Activated naive CD8-positive, alpha-beta T cell treated with anti-CD3 and anti-CD28 coated beads for 36 hours (primary cell): ENCODE measurements at regions not wholly inside any gene's neighbourhood (a gene's known extent, or its start where the extent isn't known, plus 50 kb on each side); places are given as distances from the start of the nearest gene placed in this dataset.
"Not testable (repeated sequence)": the region's sequence is repeated elsewhere in the genome, so short reads cannot be mapped to it uniquely, and the experiment has no call there.

Experiments
- DNase-seq: peaks from one replicate; pipeline ENCODE4 v3.0.0; 2021
- H3K27ac Mint-ChIP-seq: one replicate; pipeline ENCODE4 v1.8.0; 2022; ENCODE audit warnings: mild to moderate bottlenecking, moderate library complexity, mixed read lengths
- H3K27me3 Mint-ChIP-seq: one replicate; pipeline ENCODE4 v1.8.0; 2022; ENCODE audit warnings: mild to moderate bottlenecking, mixed read lengths
- H3K36me3 Mint-ChIP-seq: one replicate; pipeline ENCODE4 v1.8.0; 2021; ENCODE audit warnings: mild to moderate bottlenecking, mixed read lengths
- H3K4me1 Mint-ChIP-seq: one replicate; pipeline ENCODE4 v1.8.0; 2021; ENCODE audit warnings: mixed read lengths
- H3K4me3 Mint-ChIP-seq: one replicate; pipeline ENCODE4 v1.8.0; 2022; ENCODE audit warnings: mild to moderate bottlenecking, moderate library complexity, mixed read lengths
- H3K9me3 Mint-ChIP-seq: one replicate; pipeline ENCODE4 v1.8.0; 2022; ENCODE audit warnings: mixed read lengths

DNA sequence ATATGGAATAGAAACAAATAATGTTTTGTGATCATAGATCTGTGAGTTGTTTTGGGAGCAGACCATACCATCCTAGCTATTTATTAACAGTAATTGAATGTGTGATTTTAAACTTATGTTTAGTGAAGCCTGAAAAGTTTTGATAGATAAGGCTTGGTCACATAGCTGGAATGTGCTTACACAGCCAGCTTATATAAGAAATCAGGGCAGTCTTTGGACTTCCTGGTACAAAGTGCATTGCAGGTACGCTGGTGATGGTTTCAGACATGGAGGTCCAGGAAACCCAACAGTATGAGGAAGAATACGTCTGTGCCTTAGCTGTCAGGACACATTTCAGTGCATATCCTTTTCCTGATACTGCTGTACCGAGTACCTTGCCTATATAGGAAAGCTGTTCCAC is 2316.2 kb upstream of the PCDH20 start:
- no peaks in the 10 kb centered on the region for H3K36me3 Mint-ChIP-seq
- peaks cover 3% of the 10 kb centered on the region for H3K9me3 Mint-ChIP-seq

DNA sequence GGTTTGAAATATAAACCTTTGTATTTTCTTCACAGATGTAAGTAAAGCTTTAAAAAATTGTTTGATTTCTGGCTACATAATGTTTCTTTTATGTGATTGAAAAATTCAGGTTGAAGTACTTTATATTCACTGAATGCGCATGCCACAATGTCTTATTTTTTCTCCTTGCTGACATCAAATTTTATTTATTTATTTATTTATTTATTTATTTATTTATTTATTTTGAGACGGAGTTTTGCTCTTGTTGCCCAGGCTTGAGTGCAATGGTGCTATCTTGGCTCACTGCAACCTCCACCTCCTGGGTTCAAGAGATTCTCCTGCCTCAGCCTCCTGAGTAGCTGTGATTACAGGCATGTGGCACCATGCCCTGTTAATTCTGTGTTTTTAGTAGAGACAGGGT is 2296.5 kb upstream of the PCDH20 start:
- H3K4me3 Mint-ChIP-seq, H3K9me3 Mint-ChIP-seq, DNase-seq, H3K27ac Mint-ChIP-seq, H3K27me3 Mint-ChIP-seq, H3K4me1 Mint-ChIP-seq, H3K36me3 Mint-ChIP-seq: not testable (repeated sequence)

More for the DNA sequence above, 2316.2 kb upstream of the PCDH20 start:
- no peaks in the 10 kb centered on the region for H3K27me3 Mint-ChIP-seq
- no peaks in the 10 kb centered on the region for H3K4me1 Mint-ChIP-seq
- no peak for DNase-seq
- no peak overlapping the region for H3K27ac Mint-ChIP-seq
- no peak overlapping the region for H3K4me3 Mint-ChIP-seq

DNA sequence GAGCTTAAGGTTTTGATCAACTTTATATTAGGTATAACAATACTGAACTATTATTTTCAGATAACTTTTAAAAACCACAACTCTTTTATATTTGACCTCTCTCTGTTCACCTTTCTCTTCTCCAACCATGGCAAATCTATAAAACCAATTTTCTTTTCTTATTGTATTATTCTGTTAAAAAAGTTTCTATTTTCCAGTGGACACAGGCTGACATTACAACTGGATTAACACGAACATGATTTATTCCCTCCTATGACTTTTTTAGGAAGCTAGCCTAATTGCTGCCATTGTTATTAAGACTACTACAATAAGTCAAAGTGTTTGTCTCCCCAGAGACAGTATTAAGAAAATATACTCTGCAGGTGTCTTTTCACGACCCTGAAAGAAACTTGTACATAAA is 2291.1 kb upstream of the PCDH20 start:
- H3K9me3 Mint-ChIP-seq: peaks cover 3% of the 10 kb centered on the region

DNA sequence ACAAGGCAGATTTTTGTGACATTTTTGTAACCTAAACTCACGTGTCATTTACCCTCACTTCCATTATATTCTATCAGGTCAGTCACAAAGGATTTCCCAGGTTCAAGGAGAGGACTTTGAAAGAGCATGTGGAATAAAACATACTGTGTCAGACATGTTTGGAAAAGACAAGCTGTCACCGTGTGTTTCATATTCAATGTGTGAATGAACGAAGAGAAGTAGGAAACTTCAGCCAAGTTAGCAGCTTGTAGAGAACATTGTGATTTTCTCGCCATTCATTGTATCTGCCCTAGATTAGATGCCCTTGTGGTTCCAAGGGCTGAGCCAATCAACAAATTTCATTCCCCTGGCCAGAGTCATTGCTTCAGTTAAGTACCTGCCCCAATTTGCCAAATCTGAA is 2288.9 kb upstream of the PCDH20 start:
- DNase-seq: no peak
- Mint-ChIP-seq H3K4me3 (no peak overlapping the region), H3K27me3 (no peaks in the 10 kb centered on the region), H3K9me3 (peaks cover 3% of the 10 kb centered on the region), H3K4me1 (no peaks in the 10 kb centered on the region), H3K36me3 (no peaks in the 10 kb centered on the region), H3K27ac (no peak overlapping the region)

More for the DNA sequence above, 2291.1 kb upstream of the PCDH20 start:
- no peak for DNase-seq
- Mint-ChIP-seq H3K4me1 (no peaks in the 10 kb centered on the region), H3K36me3 (no peaks in the 10 kb centered on the region), H3K4me3 (no peak overlapping the region), H3K27ac (no peak overlapping the region), H3K27me3 (no peaks in the 10 kb centered on the region)

GRCh38 chr13:63700350-63700749 is 2284.7 kb upstream of the PCDH20 start:
- peaks cover 4% of the 10 kb centered on the region for H3K9me3 Mint-ChIP-seq
- H3K27ac Mint-ChIP-seq: no peak overlapping the region
- no peaks in the 10 kb centered on the region for H3K36me3 Mint-ChIP-seq
- H3K4me1 Mint-ChIP-seq: no peaks in the 10 kb centered on the region
- DNase-seq: no peak
- H3K4me3 Mint-ChIP-seq: no peak overlapping the region
- no peaks in the 10 kb centered on the region for H3K27me3 Mint-ChIP-seq

- Mint-ChIP-seq H3K9me3 (peaks cover 4% of the 10 kb centered on the region), H3K27ac (no peak overlapping the region), H3K27me3 (no peaks in the 10 kb centered on the region), H3K36me3 (no peaks in the 10 kb centered on the region), H3K4me3 (no peak overlapping the region), H3K4me1 (no peaks in the 10 kb centered on the region)
- DNase-seq: no peak
Observed at GRCh38 chr13:63699948-63700347, 2284.3 kb upstream of the PCDH20 start.

- Mint-ChIP-seq H3K4me3 (no peak overlapping the region), H3K36me3 (no peaks in the 10 kb centered on the region), H3K4me1 (no peaks in the 10 kb centered on the region), H3K27ac (no peak overlapping the region), H3K9me3 (peaks cover 2% of the 10 kb centered on the region), H3K27me3 (no peaks in the 10 kb centered on the region)
- no peak for DNase-seq
Observed at GRCh38 chr13:63696055-63696454, 2280.4 kb upstream of the PCDH20 start.

DNA sequence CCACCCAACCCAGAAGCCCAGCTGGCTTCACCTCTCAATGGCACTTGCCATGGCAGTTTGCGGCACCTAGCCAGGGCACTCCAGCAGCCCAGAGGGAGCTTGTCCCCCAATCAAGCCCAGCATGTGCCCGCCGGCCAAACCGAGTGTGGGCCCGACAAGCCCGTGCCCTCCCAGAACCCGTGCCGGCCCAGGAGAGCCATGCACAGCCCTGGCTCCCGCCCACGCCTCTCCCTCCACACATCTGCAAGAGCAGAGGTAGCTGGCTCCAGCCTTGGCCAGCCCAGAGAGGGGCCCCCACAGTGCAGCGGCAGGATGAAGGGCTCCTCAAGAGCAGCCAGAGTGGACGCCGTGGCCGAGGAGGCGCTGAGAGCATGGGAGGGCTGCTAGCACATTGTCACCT is 2278.0 kb upstream of the PCDH20 start:
- Mint-ChIP-seq H3K36me3 (no peaks in the 10 kb centered on the region), H3K9me3 (peaks cover 2% of the 10 kb centered on the region), H3K27me3 (no peaks in the 10 kb centered on the region), H3K27ac (no peak overlapping the region), H3K4me1 (no peaks in the 10 kb centered on the region), H3K4me3 (no peak overlapping the region)
- no peak for DNase-seq

GRCh38 chr13:63691474-63691873 is 2275.8 kb upstream of the PCDH20 start:
- Mint-ChIP-seq H3K36me3 (no peaks in the 10 kb centered on the region), H3K27me3 (no peaks in the 10 kb centered on the region), H3K9me3 (peaks cover 5% of the 10 kb centered on the region), H3K4me1 (no peaks in the 10 kb centered on the region), H3K27ac (no peak overlapping the region), H3K4me3 (no peak overlapping the region)
- no peak for DNase-seq

- Mint-ChIP-seq H3K4me1 (no peaks in the 10 kb centered on the region), H3K4me3 (no peak overlapping the region), H3K9me3 (peaks cover 5% of the 10 kb centered on the region), H3K27ac (no peak overlapping the region), H3K27me3 (no peaks in the 10 kb centered on the region), H3K36me3 (no peaks in the 10 kb centered on the region)
- DNase-seq: no peak
Observed at GRCh38 chr13:63690672-63691071, 2275.0 kb upstream of the PCDH20 start.

- no peak overlapping the region for H3K27ac Mint-ChIP-seq
- no peaks in the 10 kb centered on the region for H3K27me3 Mint-ChIP-seq
- H3K4me3 Mint-ChIP-seq: no peak overlapping the region
- H3K36me3 Mint-ChIP-seq: no peaks in the 10 kb centered on the region
- H3K9me3 Mint-ChIP-seq: peaks cover 12% of the 10 kb centered on the region
- no peak for DNase-seq
- H3K4me1 Mint-ChIP-seq: no peaks in the 10 kb centered on the region
Observed at GRCh38 chr13:63684822-63685221, 2269.2 kb upstream of the PCDH20 start.

DNA sequence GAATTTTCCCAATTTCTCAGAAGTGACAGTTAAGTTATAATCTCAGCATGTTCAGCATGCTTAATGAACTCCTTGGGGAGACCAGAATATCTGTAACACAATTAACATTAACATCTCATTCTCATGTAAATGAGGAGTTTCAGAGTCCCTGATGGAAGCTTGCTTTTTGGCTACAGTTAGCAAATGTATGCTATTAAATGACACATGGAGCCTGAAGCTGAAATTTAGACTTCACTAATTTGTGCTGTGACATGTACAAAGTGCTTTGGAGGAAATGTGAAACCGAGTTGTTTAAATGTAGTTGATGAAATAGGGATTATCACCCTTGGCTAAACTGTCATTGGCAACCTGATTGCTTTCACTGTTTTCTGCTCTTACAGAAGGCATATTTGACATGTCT is 2265.1 kb upstream of the PCDH20 start:
- peaks cover 8% of the 10 kb centered on the region for H3K9me3 Mint-ChIP-seq
- H3K4me3 Mint-ChIP-seq: no peak overlapping the region
- no peaks in the 10 kb centered on the region for H3K36me3 Mint-ChIP-seq
- no peak for DNase-seq
- no peaks in the 10 kb centered on the region for H3K4me1 Mint-ChIP-seq
- no peak overlapping the region for H3K27ac Mint-ChIP-seq
- no peaks in the 10 kb centered on the region for H3K27me3 Mint-ChIP-seq

DNA sequence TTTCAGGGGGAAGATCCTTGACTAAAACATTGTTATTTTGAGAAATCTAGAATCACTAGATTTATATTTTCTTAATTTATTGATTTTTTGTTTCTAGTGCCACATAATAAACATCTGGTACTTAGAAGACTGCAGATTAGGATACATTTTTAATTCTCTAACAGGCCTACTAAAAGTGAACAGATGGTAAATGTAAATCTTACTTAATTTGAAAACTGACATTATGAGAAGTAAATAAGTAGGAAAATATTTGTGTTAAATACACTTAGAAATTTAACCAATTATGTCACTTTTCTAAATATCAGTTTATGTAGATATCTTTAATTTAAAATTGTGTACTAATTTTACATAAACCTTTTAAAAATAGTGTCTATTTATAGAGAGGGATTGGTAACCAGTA is 2255.6 kb upstream of the PCDH20 start:
- Mint-ChIP-seq H3K4me1 (no peaks in the 10 kb centered on the region), H3K4me3 (no peak overlapping the region), H3K27ac (no peak overlapping the region), H3K27me3 (no peaks in the 10 kb centered on the region), H3K9me3 (no peaks in the 10 kb centered on the region), H3K36me3 (no peaks in the 10 kb centered on the region)
- DNase-seq: no peak

- H3K27ac Mint-ChIP-seq: no peak overlapping the region
- H3K9me3 Mint-ChIP-seq: no peaks in the 10 kb centered on the region
- no peak overlapping the region for H3K4me3 Mint-ChIP-seq
- no peaks in the 10 kb centered on the region for H3K4me1 Mint-ChIP-seq
- H3K27me3 Mint-ChIP-seq: no peaks in the 10 kb centered on the region
- DNase-seq: no peak
- no peaks in the 10 kb centered on the region for H3K36me3 Mint-ChIP-seq
Observed at GRCh38 chr13:63651394-63651793, 2235.7 kb upstream of the PCDH20 start.

GRCh38 chr13:63643543-63643942 is 2227.9 kb upstream of the PCDH20 start:
- DNase-seq: no peak
- Mint-ChIP-seq H3K27me3 (no peaks in the 10 kb centered on the region), H3K9me3 (no peaks in the 10 kb centered on the region), H3K4me3 (no peak overlapping the region), H3K36me3 (no peaks in the 10 kb centered on the region), H3K4me1 (no peaks in the 10 kb centered on the region), H3K27ac (no peak overlapping the region)

GRCh38 chr13:63636316-63636993 is 2220.8 kb upstream of the PCDH20 start:
- no peaks in the 10 kb centered on the region for H3K9me3 Mint-ChIP-seq
- H3K27ac Mint-ChIP-seq: no peak overlapping the region
- H3K27me3 Mint-ChIP-seq: no peaks in the 10 kb centered on the region
- no peaks in the 10 kb centered on the region for H3K36me3 Mint-ChIP-seq
- H3K4me1 Mint-ChIP-seq: peaks cover 5% of the 10 kb centered on the region
- H3K4me3 Mint-ChIP-seq: peak overlapping the region; percentile 61
- DNase-seq: no peak
